Osteocyte (in vitro differentiated cells): ENCODE measurements at regions not wholly inside any gene's neighbourhood (a gene's known extent, or its start where the extent isn't known, plus 50 kb on each side); places are given as distances from the start of the nearest gene placed in this dataset.

ENCODE experiments used
- DNase-seq: peaks from one replicate; pipeline ENCODE4 v3.0.0; 2021; ENCODE audit warnings: mixed read lengths; ENCODE audit not compliant: unreplicated experiment; ENCODE audit errors: extremely low spot score
- H3K27ac Mint-ChIP-seq: one replicate; pipeline ENCODE4 v1.8.0; 2021; ENCODE audit warnings: mild to moderate bottlenecking, mixed read lengths; ENCODE audit not compliant: unreplicated experiment
- H3K27me3 Mint-ChIP-seq: one replicate; pipeline ENCODE4 v1.8.0; 2021; ENCODE audit warnings: mixed read lengths; ENCODE audit not compliant: unreplicated experiment
- H3K36me3 Mint-ChIP-seq: one replicate; pipeline ENCODE4 v1.8.0; 2021; ENCODE audit warnings: mixed read lengths; ENCODE audit not compliant: unreplicated experiment
- H3K4me1 Mint-ChIP-seq: one replicate; pipeline ENCODE4 v1.8.0; 2021; ENCODE audit warnings: mixed read lengths; ENCODE audit not compliant: unreplicated experiment
- H3K4me3 Mint-ChIP-seq: one replicate; pipeline ENCODE4 v1.8.0; 2021; ENCODE audit warnings: mild to moderate bottlenecking, moderate library complexity, mixed read lengths; ENCODE audit not compliant: unreplicated experiment
- H3K9me3 Mint-ChIP-seq: one replicate; pipeline ENCODE4 v1.8.0; 2021; ENCODE audit warnings: mixed read lengths; ENCODE audit not compliant: unreplicated experiment
- TF ChIP-seq, protein P1 (sequence below): fragments of 200-600 bp; sonication (generic); IDR thresholded peaks from 2 replicates; pipeline ENCODE4 v1.5.0; 2021; ENCODE audit warnings: antibody characterized with exemption, mild to moderate bottlenecking, moderate library complexity

DNA sequence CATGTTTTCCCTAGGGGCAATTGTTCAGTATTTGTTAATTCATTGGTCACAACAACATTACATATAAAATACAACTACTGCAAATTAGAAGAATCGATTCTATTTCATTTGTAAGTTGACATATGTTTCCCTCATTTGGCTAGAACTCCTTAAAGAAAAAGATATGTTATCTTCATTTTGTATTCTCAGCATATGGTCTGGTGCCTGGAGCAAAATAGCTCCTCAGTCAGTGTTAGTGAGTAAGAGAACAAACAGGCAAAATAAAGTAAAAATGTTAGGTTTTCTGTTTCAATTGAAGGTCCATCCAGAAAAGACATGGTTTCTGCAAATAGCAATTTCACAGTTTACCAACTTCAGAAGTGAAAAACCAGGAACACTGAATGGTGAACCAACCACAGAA is 1343.1 kb downstream of the ROBO1 start:
- Mint-ChIP-seq H3K4me1 (peaks cover 9% of the 10 kb centered on the region), H3K27me3 (peaks cover 7% of the 10 kb centered on the region), H3K27ac (no peak overlapping the region), H3K4me3 (no peak overlapping the region), H3K36me3 (no peaks in the 10 kb centered on the region), H3K9me3 (no peaks in the 10 kb centered on the region)
- TF ChIP-seq, protein P1, sequence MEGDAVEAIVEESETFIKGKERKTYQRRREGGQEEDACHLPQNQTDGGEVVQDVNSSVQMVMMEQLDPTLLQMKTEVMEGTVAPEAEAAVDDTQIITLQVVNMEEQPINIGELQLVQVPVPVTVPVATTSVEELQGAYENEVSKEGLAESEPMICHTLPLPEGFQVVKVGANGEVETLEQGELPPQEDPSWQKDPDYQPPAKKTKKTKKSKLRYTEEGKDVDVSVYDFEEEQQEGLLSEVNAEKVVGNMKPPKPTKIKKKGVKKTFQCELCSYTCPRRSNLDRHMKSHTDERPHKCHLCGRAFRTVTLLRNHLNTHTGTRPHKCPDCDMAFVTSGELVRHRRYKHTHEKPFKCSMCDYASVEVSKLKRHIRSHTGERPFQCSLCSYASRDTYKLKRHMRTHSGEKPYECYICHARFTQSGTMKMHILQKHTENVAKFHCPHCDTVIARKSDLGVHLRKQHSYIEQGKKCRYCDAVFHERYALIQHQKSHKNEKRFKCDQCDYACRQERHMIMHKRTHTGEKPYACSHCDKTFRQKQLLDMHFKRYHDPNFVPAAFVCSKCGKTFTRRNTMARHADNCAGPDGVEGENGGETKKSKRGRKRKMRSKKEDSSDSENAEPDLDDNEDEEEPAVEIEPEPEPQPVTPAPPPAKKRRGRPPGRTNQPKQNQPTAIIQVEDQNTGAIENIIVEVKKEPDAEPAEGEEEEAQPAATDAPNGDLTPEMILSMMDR: no peak
- no peak for DNase-seq

DNA sequence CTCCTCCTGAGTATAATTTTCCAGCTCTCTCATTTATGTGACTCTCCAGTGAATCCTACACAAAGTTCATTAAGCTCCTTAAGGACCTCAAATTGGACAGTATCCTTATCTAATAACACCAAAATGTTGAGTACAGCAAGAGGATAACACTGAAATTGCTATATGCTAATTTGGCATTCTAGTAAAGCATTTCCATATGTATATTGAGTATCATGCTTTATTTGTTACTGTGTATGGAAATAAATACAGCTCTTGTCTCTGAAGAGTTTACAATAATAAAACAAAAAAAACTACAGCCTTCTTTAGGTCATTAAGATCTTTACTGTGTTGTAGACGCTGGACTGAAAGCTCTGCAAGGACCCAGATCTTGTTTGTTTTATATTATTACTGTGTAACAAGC is 1341.3 kb downstream of the ROBO1 start:
- Mint-ChIP-seq H3K27me3 (peaks cover 6% of the 10 kb centered on the region), H3K27ac (no peak overlapping the region), H3K9me3 (peaks cover 7% of the 10 kb centered on the region), H3K36me3 (no peaks in the 10 kb centered on the region), H3K4me1 (peaks cover 9% of the 10 kb centered on the region), H3K4me3 (no peak overlapping the region)
- no peak for DNase-seq
- TF ChIP-seq, protein P1: no peak

DNA sequence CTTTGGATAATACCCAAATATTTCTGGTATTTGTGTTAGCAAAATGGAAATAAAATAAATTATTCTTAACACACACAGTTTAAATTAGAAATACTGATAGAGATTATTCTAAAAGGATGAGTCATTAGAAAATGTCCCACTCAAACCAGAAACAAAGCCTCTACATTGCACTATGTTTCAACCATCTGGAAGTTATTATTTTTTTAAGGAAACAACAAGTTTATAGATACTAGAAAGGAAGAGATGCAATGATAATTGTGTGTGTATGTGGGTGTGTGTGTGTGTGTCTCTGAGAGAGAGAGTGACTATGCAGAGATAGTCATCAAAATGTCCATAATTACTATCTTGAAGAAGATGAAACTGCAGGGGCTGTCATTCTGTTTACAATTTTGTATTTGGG is 1340.5 kb downstream of the ROBO1 start:
- H3K27ac Mint-ChIP-seq: no peak overlapping the region
- no peak overlapping the region for H3K4me3 Mint-ChIP-seq
- H3K36me3 Mint-ChIP-seq: no peaks in the 10 kb centered on the region
- H3K4me1 Mint-ChIP-seq: peaks cover 9% of the 10 kb centered on the region
- H3K27me3 Mint-ChIP-seq: peaks cover 6% of the 10 kb centered on the region
- peaks cover 7% of the 10 kb centered on the region for H3K9me3 Mint-ChIP-seq
- TF ChIP-seq, protein P1: no peak
- no peak for DNase-seq

DNA sequence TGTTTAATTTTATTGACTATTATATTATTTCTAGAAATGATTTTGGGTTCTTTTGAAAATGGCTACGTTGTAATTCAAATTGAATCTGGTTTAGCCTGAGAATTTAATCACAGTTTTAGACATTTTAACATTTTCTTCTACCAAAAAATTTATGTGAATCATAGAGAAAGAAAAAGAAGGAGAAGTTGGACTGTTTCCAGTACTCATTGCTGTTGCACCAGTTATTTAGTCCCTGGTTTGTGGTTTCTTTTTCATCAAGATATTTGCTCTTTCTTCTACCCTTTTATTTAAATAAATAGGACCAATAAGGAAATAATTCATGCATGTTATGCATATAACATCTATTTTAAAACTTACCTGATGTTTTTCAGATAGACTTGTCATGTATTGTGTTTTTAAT is 1337.1 kb downstream of the ROBO1 start:
- TF ChIP-seq, protein P1: no peak

DNA sequence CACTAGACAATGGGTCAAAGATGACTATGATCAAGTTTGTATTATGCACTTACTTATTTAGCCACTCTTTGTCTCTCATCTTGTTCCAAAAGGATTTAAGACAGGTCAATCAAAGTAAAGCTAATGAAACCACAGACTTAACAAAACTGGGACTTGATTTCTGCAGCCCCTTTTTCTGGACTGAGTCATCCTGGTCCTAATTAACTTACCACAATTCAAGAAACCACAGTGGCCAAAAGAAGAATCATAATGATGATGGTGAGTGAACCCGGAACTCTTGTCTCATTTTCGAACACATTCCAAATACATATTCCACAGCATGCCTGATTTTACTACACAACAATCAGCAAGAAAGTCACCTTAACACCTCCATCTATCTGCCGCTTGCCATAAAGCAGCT is 1333.0 kb downstream of the ROBO1 start:
- Mint-ChIP-seq H3K27me3 (peaks cover 2% of the 10 kb centered on the region), H3K9me3 (peaks cover 6% of the 10 kb centered on the region), H3K4me1 (no peaks in the 10 kb centered on the region), H3K4me3 (no peak overlapping the region), H3K36me3 (no peaks in the 10 kb centered on the region), H3K27ac (no peak overlapping the region)
- DNase-seq: no peak
- TF ChIP-seq, protein P1: no peak

More for the DNA sequence above, 1337.1 kb downstream of the ROBO1 start:
- H3K27me3 Mint-ChIP-seq: peaks cover 2% of the 10 kb centered on the region
- H3K27ac Mint-ChIP-seq: no peak overlapping the region
- no peaks in the 10 kb centered on the region for H3K36me3 Mint-ChIP-seq
- H3K4me1 Mint-ChIP-seq: peaks cover 5% of the 10 kb centered on the region
- DNase-seq: no peak
- H3K4me3 Mint-ChIP-seq: no peak overlapping the region
- H3K9me3 Mint-ChIP-seq: peaks cover 7% of the 10 kb centered on the region
